Mammary epithelial cell (primary cell): ENCODE measurements at regions not wholly inside any gene's neighbourhood (a gene's known extent, or its start where the extent isn't known, plus 50 kb on each side); places are given as distances from the start of the nearest gene placed in this dataset.
"Not testable (repeated sequence)": the region's sequence is repeated elsewhere in the genome, so short reads cannot be mapped to it uniquely, and the experiment has no call there.

Experiments used
- EZH2 ChIP-seq: IDR thresholded peaks from 2 replicates; pipeline ENCODE4 v1.6.1; 2012; ENCODE audit warnings: low read length, inconsistent platforms, borderline replicate concordance
- TF ChIP-seq, protein P1 (sequence below), 2 donors: IDR thresholded peaks in 1 of 2; conservative IDR thresholded peaks in 1 of 2; 2 replicates each; pipeline ENCODE4 v1.5.1; 2011 to 2012; ENCODE audit warnings: inconsistent platforms in 2 of 2, low read length in 2 of 2, mild to moderate bottlenecking in 2 of 2, control low read depth in 1 of 2, low read depth in 1 of 2; ENCODE audit not compliant: insufficient read depth in 1 of 2; ENCODE audit errors: extremely low read depth in 1 of 2

DNA sequence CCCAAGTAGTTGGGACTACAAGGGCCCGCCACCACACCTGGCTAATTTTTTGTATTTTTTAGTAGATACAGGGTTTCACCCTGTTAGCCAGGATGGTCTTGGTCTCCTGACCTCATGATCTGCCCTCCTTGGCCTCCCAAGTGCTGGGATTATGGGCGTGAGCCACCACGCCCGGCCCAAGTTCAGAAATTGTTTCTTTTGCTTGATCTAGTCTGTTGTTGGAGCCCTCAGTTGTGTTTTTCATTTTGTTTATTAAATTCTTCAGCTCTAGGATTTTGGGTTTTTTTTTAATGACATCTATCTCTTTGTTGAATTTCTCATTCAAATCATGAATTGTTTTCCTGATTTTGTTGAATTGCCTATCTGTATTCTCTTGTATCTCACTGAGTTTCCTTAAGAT lies 80.8 kb downstream of the BUB3 start:
- TF ChIP-seq, protein P1, sequence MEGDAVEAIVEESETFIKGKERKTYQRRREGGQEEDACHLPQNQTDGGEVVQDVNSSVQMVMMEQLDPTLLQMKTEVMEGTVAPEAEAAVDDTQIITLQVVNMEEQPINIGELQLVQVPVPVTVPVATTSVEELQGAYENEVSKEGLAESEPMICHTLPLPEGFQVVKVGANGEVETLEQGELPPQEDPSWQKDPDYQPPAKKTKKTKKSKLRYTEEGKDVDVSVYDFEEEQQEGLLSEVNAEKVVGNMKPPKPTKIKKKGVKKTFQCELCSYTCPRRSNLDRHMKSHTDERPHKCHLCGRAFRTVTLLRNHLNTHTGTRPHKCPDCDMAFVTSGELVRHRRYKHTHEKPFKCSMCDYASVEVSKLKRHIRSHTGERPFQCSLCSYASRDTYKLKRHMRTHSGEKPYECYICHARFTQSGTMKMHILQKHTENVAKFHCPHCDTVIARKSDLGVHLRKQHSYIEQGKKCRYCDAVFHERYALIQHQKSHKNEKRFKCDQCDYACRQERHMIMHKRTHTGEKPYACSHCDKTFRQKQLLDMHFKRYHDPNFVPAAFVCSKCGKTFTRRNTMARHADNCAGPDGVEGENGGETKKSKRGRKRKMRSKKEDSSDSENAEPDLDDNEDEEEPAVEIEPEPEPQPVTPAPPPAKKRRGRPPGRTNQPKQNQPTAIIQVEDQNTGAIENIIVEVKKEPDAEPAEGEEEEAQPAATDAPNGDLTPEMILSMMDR (conservative IDR thresholded peaks at IDR 0.05 in 1 of 2, IDR thresholded peaks at IDR 0.05 in 1 of 2; ENCODE audit: extremely low read depth in 1 of 2, insufficient read depth in 1 of 2, low read depth in 1 of 2, low read length in 2 of 2): not testable (repeated sequence)
- not testable (repeated sequence) for TF ChIP-seq EZH2
